ENCODE measurements at regions not wholly inside any gene's neighbourhood (a gene's known extent, or its start where the extent isn't known, plus 50 kb on each side); places are given as distances from the start of the nearest gene placed in this dataset.
"Not testable (repeated sequence)": the region's sequence is repeated elsewhere in the genome, so short reads cannot be mapped to it uniquely, and the experiment has no call there.

DNA sequence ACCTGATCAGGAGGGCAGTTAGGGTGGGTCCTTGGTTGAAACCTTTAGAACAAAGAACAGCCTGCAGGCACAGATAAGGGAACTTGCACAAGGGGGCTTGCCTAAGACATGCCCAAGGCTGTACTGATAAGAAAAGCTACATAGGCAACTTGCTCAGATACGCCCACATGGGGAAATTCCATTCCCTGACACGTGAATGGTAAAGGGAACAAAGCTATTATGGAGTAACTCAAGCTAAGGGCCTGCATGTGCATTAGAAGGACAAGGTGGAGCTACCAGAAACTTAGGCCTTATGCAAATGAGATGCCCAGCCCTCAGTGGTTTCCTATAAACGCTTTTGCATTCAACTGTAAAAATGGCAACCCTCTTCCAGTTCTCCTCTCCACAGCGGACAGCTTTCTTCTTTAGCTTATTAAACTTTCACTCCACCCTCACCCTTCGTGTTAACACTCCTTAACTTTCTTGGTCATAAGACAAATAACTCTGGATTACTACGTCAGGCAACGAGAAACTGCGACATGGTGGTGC is 1192.1 kb upstream of the CELF2 start:
- no peak for DNase-seq

- no peak for DNase-seq
Observed at GRCh38 chr10:9828110-9828509, 1189.6 kb upstream of the CELF2 start.

DNA sequence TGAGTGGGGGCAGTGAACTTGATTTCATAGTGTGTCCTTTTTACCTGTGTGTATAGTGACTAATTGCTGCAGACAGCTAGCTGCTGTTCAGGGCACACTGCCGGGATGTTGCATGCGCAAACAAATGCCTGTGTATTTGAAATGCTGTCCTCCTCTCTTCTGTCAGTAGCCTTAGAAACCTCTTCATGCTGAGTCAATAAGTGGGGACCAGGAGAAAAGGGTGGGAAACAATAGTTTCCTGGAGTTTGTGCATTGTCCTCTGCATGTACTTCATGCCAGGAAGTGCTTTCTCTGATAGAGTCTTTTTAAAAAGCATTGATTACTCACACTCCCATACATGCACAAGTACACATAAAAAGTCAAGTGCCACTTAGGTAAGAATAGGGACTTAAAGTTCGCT is 1183.7 kb upstream of the CELF2 start:
- no peak for DNase-seq

- no peak for DNase-seq
Observed at GRCh38 chr10:9834434-9834833, 1183.2 kb upstream of the CELF2 start.

GRCh38 chr10:9845075-9845474 is 1172.6 kb upstream of the CELF2 start:
- no peak for DNase-seq

DNA sequence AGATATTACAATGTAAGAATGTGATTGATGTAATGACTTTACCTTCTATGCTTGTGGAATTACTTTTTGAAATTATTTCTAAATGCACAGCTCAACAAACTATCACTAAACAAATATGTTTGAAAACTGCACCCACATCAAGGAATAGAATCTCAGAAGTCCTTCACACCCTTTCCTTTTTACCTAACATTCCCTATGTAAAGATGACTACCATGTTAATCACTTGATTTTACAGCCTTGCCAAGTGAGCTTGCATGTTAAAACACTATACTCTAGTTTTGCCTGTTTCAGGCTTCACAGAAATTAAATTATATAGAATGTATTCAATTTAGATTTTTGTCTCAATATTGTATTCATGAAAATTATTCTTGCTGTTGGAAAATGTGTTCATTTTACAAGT is 1169.4 kb upstream of the CELF2 start:
- DNase-seq, result no peak

- DNase-seq, result no peak
Observed at GRCh38 chr10:9848981-9849380, 1168.7 kb upstream of the CELF2 start.

GRCh38 chr10:9850415-9850814 is 1167.3 kb upstream of the CELF2 start:
- DNase-seq, result no peak

GRCh38 chr10:9851808-9852207 is 1165.9 kb upstream of the CELF2 start:
- no peak for DNase-seq

DNA sequence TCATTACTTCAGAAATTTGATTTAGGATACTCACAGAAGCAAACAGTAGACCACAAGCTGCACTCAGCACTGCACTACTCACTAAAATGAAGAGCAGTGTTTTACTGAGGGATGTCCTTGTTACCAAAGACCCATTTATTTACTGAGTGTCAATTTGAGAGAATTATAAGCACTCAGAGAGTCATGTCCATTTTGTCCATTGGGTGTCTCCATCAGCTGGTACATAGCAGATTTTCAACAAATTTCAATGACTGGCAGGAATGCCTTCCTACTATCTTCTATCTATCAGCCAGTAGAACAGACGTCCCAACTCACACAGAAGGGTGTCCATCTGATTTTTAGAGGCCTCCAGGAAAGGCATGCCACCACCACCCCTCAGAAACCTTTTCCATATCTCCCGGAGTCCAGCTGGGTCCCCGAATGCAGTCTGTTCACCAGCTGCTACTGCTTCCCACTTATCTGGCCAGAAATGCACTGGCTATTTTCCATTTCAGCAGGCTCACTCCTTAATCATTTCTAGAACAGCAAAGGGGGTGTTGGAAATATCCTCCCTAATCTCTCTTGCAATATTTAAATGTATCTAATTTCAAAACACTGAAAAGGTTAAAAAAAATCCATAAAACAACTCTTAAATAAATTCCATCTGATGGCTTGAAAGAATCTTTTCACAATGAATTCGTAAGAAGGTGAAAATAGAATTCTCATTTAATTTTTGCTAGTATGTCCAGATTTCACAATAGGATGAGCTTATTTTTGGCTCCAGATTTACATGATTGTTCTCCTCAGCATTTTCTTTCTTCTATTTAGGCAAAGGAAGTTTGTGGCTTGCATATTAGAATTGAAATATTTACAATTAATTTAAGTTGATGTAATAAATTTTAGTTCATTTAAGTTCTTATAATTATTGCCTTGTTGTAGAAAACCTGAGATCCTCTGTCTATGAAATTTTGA is 1164.0 kb upstream of the CELF2 start:
- DNase-seq, result no peak

- not testable (repeated sequence) for DNase-seq
Observed at GRCh38 chr10:9855451-9855850, 1162.2 kb upstream of the CELF2 start.

GRCh38 chr10:9858816-9859215 is 1158.9 kb upstream of the CELF2 start:
- no peak for DNase-seq

DNA sequence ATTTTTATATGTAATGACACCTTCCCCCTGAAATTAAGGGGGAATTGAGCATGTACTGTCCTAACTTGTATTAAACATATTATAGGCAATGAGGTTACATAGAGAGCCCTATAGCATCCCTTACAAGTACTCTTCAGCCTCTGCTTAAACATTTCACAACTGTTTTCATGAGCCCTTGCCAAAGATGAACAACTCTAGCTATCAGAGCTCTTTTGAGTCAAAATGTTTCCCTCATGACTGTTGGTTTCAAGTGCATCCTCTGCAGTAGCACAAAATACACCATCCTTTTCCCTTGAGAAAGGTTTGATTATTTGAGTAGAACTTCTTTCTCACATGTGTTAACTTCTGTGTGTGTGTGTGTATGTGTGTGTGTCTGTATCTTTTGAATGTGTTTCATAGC is 1157.6 kb upstream of the CELF2 start:
- DNase-seq, result no peak

DNA sequence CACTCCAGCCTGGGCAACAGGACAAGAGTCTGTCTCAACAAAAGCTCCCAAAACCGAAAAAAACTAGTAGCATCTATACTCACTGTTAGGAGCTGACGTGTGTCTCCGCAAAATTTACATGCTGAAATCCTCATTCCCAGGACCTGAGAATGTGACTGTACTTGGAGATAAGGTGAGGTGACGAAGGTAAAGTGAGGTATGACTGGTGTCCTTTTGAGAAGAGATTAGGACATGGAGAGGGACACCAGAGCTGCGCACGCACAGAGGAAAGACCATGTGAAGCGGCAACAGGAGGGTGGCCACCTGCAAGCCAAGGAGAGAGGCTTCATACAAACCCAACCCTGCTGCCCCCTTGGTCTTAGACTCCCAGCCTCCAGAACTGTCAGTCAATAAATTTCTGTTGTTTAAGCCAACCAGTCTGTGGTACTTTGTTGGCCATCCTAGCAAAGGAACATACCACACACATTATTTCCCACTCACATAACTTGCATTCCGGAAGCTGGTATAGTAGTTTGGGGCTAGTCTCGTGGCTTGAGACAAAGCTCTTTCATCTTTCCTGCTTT is 1154.0 kb upstream of the CELF2 start:
- DNase-seq, result no peak

DNA sequence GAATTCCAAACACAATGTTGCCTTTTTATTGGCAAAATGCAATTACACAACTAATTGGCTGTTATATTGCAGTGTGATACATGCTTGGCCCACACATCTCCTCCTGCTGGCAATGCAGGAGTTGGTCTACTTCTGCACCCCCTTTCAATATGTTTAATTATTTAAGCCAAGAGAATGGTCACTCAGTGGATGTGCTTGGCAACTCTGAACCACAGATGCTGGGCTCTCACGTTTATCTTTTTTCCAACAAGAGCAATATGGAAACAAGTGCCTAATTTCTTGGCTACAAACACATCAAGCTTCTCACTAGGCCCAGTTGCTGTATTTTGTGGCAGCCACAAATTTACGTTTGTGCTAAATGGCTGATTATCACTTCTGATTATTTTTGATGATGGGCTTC is 1149.2 kb upstream of the CELF2 start:
- no peak for DNase-seq

DNA sequence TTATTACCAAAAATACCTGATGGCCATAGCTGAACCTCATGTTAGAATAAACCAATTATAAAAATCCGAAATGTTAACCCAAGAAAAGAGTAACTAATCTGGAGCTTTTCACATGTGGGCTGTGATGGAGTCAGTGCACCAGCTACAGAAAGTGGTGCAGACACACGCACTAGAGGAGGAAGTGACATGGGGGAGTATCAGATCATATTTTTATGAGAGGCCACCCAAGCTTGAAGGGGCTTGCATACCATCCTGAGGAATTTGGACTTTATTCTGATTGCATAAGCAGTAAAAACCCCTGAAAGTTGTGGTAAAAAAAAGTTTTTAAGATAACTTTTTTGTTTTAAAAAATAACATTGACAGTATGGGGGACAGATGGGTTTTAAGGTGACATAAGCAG is 1148.5 kb upstream of the CELF2 start:
- no peak for DNase-seq

DNA sequence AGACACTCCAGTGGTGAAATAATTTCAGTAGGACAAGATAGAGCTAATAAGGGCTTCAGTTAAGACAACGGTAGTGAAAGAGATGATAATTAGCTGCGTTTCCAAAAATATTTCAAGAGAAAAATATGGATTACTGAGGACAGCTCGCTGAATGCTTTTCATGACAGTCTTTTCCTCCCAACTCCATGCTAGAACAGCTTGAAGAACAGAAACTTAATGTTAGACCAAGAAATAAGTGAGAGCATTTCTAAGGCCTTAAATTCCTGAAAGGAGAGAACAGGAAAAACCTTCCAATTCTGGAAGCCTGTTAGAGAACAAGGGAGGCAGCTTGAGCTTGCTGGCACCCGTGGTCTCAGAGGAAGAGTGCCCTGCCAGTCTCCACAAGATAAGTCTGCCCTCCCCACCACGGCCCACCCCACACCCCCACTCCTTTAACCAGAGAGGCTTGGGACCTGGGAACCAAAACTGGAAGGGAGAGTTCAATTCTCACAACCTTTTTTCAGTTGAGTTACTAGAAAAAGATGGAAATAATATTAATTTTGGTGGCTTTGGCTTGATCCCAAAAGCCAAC is 1148.0 kb upstream of the CELF2 start:
- DNase-seq, result no peak

GRCh38 chr10:9875353-9875752 is 1142.3 kb upstream of the CELF2 start:
- no peak for DNase-seq

GRCh38 chr10:9877978-9878377 is 1139.7 kb upstream of the CELF2 start:
- no peak for DNase-seq

DNA sequence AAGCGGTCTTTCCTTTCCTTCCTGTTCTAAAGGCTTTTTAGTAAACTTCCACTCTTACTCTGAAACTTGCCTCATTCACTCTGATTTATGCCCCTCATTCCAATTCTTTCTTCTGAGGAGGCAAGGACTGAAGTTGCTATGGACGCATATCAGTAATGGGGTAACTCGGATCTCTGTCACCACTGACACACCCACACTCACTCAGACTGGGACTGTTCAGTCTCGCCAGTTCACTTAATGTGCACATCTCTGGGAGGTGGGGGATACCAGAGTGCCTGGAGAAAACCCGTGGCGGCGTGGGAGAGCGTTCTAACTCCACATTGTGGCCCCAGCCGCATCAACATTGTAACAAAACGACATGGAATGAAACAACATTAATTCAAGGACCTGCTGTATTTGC is 1139.3 kb upstream of the CELF2 start:
- DNase-seq, result no peak

DNA sequence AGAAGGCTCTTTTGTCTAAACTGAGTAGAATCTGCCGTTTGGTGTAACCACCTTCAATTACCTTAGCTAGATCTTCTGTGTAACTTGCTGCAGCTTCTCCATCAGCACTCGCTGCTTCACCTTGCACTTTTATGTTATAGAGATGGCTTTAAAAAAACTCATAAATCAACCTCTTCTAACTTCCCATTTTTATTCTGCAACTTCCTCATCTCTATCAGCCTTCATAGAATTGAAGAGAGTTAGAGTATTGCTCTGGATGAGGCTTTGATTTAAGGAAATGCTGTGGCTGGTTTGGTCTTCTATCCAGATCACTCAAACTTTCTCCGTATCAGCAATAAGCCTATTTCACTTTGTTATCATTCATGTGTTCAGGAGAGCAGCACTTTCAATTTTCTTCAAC is 1131.9 kb upstream of the CELF2 start:
- no peak for DNase-seq

GRCh38 chr10:9886772-9887171 is 1130.9 kb upstream of the CELF2 start:
- DNase-seq, result no peak

- no peak for DNase-seq
Observed at GRCh38 chr10:9895453-9895852, 1122.2 kb upstream of the CELF2 start.

DNA sequence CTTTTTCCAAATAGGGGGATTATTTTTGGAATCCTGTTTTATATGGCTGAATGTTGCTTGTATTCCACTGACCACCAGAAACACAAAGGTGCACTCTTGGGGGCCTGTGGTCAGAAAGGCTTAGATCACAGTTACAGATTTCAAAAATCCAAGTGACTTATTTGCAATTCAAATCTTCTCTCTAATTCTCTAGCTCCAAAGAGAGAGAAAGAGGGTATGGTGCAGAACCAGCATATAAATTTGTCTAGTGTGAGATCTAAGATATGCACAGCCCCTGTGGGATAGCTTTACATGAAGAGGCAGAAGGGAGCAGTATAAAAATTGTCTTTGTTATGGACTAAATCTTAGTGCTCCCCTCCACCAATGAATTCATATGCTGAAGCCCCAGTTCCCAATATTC is 1121.7 kb upstream of the CELF2 start:
- DNase-seq, result no peak

Data from activated CD4-positive, alpha-beta T cell treated with anti-CD3 and anti-CD28 coated beads, Interleukin-2, amount 50 U/mL, for 4 hours (primary cell).